IPS-NIHi7 (cell line): ENCODE measurements at regions not wholly inside any gene's neighbourhood (a gene's known extent, or its start where the extent isn't known, plus 50 kb on each side); places are given as distances from the start of the nearest gene placed in this dataset.

Experiments
- DNase-seq: peaks from one replicate; pipeline ENCODE4 v3.0.0; 2012; ENCODE audit warnings: mixed read lengths; ENCODE audit errors: extremely low spot score

DNA sequence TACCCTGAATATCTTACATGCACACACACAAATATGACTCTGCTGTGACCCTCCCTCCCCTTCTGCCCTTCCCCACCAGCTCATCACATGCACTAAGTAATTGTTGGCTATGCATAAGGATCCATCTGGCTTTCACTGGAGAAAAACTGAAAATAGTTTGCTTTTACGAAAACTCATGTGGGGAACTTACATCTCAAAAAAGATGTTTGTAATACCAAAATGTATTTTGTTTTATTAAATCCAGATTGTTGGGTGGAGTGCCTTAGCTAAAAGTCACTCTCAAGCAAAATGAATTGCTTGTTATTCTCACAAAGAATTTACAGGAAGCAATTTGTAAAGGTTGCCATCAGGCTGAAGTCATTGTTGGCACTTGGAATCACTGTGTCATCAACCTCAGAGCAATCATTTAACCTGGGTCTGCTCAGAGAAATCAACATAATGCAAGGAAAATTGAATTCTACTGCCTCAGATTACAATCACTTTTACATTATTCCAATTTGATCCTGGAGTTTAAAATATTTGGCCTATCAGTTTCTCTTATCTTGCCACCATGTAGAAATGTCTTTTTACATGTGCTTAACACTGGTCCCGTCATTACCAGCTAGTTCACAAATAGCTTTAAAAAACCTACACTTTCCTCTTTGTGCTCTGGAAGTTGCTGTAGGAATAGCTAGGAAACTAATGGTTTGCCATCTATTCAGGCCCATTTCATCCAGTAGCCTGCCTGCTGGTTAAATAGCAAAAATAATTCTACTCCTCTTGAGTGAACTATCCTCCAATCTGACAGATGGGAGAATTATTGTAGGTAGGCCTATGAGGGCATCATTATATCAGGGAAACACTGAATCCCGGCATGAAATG, 90.3 kb upstream of the TMEM17 start:
- no peak for DNase-seq

DNA sequence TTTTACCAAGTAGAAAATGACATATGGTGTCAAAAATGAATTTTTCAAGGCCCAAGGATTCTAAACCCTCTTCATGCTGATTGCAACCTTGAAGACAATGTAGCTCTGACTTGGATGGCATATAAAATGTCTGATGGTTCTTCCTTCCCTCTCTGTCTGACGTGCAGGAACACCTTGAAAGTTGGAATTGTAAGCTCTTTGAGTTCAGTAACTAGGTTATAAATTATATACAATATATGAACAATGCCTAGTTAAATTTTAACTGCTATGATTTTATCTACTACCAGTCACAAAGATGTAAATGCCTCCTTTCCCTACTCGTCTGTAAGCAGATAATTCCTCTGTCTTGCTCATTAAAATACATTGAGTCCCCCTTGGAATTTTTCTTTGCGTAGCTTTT, 89.5 kb upstream of the TMEM17 start:
- DNase-seq: no peak

DNA sequence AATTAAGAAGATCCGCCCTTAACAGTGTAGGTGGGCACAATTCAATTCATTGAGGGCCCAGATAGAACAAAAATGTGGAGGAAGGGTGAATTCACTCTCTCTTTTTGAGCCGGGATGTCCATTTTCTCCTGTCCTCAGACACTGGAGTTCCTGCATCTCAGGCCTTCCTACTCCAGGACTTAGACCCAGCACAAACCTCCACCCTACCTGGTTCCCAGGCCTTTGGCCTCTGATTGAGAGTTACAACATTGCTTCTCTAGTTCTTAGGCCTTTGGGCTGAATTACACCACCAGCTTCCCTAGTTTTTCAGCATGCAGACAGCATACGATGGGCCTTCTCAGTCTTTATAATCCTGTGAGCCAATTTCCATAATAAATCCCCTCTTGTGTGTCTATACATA, 87.8 kb upstream of the TMEM17 start:
- no peak for DNase-seq

DNA sequence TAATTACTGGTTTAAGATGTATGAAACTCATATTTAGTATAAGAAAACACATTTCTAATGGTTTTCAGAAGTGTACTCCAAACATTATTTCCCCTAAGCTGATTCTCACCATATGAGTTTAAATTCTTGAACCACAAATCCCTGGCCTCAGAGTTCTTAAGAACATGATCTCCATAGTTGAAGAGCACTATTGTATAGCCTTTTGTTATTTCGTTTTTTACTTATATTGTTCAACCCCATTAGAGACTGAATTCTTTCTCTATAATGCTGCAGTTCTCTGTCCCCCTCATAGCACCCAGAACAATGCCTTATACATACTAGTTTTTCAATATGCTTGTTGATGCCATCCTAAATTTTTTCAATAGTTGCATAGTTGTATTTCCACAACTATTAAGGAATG, 85.5 kb upstream of the TMEM17 start:
- no peak for DNase-seq

DNA sequence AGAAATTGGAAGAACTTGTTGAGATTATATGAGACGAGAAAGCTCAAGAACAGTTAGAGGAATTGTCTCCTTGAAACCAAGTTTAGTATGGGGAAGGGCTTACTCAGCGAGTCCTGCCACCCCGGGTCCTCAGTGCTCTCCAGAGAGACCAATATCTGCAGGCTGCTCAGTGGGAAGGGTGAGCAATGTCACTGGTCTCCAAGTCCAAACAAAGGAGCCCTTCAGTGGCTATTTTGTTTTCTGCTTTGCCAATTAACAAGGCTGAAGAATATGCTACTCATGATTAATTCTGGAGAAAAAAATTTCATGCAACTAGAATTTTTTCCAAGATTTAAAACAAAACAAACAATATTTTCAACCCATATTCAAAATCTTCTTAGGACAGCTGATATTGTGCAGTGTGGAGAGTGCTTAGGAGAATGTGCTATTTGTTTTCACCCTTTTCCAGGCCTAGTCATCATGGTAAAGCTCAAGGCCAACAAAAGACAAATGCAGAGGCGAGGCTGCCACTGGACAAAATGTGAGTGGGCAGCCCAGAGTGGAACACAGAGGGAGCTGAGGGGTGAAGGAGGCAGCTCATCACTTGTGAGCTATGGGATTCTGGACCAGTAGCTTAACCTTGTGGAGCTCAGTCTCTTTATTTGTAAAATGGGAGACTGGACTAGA, 83.8 kb upstream of the TMEM17 start:
- peak; percentile 24 for DNase-seq

DNA sequence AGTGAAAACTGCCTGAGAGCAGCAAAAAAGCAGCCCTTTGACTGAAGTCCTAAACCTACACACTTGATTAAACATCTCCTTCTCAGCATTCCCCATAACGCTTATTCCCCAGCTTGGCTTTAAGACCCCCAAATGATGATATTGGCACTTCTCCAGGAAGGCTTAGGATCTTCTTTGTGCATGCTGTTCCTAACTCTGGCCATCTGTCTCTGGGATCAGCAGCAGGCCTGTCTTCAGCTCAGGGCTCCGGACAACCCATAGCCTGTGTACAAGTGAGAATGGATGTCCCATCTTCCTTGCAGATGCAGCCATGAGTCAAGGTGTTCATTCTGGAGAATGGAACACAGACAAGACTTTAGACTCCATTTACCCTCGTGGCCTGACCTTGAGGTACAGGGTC, 81.6 kb upstream of the TMEM17 start:
- no peak for DNase-seq

DNA sequence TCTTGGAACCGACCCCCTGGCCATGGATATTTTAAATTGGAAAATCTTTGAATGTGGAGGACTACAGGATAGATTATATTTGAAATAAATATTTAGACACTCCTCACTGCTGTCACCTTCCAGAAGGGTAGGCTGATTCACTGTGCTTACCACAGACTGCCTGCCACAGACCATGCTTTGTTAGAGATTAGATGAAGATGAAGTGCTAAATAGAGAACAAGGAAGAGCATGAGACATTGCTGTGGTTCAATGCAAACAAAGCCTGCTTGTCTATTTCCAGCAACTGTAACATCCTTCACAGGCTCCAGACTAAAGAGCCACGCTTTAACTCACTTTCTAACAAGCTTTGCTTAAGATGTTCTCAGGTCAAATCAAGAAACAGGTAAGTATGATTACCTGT, 81.0 kb upstream of the TMEM17 start:
- no peak for DNase-seq

DNA sequence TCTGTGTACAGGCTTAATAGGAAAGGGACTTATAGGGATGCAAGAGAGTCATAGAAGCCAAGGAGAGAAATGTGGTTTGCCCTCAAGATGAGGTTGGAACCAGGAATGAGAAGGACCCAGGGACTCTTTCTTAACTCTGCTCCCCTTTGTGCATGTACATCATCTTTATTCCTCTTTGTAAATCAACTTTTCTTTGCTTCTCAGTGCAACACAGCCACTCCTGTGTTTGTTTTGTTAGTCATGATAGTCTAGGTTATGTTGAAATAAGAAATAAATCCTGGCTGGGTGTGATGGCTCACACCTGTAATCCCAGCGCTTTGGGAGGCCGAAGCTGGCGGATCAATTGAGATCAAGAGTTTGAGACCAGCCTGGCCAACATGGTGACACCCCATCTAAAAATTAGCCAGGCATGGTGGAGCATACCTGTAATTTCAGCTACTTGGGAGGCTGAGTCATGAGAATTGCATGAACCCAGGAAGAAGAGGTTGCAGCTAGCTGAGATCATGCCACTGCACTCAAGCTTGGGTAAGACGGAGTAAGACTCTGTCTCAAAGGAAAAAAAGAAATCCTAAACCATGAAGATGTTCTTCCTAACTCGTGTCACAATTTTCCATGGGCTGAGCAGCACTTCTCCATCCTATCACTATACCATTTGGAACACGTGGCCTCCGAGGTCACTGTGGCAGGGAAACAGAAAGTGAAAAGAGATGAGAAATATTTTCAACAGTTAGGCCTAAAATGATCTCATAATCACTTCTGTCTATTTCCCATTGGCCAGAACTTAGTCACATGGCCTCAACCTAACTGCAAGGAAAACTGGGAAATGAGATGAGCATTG, 73.0 kb upstream of the TMEM17 start:
- no peak for DNase-seq

DNA sequence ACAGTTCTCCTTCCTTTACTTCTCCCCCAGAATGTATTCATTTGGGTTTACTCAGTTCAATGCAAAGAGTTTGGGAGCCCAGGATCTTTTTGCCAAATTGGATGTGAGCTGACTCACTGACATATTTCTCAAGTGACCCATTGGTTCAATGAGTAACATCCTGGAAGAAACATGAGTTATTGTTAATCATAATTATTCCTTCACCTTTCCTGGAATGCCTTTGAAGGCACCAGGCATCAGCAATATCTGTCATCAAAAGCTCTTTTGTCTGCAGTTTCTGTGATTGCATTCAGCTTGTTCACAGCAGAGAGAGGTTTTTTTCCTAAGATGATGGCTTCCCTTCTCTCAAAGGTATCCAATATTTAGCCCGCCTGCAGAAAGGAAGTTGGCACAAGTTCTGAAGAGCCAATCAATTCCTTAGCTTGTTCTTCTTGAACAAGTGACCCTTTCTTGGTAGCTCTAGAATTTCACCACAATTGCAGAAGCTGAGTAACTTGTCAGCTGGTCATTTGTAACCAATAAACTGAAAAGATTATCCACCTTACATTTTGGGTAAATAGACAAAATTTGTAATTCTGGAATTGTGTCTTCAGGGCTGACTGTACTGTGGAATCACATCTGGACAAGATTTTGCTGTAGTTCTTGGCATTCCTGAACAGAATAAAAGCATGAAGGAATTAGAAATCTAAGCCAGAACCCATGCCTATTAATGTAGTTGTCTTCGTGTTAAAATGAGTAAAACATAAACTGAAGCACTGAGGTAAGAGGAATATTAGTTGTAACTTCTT, 72.2 kb upstream of the TMEM17 start:
- DNase-seq: no peak

DNA sequence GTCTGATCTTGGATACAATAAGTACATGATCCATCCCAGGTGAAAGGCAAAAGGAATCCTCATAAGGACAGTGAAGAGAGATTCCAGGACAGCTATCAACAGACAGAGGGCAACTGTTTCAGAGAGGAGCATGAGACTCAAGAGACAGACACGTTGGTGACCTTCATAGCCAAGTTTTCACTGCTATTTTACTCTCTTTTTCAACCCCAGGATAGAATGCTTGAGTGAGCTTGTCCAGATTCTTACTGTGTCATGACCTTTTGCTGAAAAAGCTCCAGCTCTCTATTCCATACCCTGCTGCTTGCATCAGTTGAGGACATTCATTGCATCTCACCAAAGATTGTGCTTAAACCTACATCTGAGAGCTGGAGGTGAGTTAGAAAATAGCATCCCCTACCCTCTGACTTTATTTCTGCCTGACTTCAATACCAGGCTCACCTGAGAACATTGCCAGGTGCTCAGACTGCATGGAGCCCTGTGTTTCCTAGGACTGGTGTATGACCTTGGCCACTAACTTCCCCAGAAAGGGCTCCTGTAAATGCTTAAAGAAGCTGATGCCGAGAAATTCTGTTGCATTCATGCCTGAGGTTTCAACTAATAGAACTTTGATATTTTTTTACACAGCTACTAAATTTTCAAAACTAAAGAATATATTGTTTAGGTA, 70.4 kb upstream of the TMEM17 start:
- DNase-seq: no peak

DNA sequence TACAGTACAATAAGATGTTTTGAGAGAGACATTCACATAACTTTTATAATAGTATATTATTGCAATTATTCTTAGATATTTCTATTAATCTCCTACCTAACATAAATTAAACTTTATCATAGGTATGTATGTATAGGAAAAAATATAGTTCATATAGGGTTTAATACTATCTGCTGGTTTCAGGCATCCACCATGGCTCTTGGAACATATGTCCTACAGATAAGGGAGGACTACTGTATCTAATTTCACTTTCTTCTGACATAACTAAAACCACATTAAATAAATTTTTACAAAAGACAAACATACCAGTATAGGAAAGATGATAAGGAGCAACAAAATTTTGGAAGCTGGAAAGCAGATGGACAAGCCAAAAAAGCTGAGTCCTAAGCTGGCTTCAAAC, 67.9 kb upstream of the TMEM17 start:
- no peak for DNase-seq

DNA sequence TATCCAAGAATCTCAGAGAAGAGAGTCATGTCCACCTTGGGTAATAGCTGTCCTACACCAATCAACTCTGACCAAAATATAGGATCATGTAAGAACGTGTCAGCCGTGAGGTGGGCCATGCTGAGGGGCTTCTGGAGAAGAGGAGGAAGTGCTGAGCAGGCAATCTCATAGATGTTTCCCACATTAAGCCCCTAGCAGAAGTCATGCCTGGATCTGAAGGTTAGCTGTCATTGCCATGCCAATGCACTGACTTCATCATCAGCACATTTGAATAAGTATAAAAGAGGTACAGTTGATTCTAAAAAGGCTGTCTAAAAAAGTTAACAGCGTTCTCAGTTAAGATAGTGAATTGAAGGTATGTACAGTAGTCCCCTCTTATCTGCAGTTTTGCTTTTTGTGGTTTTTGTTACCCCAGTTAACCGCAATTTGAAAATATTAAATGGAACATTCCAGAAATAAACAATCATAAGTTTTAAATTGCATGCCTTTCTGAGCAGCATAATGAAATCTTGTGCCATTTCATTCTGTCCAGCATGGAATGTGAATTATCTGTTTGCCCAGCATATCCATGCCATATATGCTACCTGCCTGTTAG, 67.2 kb upstream of the TMEM17 start:
- DNase-seq: no peak

DNA sequence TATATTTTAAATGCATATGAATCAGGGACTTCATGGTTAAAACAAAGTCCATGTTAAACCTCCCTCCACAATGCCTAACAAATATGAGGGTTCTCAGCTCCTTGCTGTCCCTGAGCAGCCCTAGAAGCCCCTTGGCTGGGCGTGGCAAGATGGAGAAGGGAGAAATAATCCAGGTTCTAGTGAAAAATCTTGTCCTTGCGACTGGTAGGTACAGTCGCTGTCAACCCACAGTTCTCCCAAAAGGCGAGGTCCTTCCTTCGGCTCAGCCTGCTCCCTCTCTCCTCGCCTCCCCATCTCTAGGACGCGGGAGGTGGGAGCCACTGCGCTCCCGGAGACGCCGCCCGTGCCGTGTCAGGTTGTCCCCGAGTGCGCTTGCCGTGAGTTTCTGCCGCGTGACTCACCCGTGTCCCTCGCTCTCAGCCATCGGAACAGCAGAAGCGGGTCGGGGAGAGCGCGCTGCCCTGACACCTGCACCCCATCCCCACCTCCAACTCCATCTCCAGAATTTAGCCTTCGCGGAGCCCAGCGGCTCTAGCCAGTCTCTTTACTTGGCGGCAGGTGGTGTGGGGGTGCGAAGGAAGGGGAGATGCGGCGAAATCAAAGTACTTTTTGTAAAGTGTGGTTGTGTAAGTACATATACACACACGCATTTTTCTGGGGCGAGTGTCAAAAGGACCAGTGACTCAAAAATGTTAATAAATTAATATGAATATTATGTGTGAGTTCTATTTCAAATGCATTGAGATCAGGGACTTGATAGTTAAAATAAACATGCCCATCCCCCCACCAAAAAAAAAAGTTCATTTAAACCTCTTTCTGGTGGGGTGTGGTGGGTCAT, 65.1 kb upstream of the TMEM17 start:
- DNase-seq: peak; percentile 48

DNA sequence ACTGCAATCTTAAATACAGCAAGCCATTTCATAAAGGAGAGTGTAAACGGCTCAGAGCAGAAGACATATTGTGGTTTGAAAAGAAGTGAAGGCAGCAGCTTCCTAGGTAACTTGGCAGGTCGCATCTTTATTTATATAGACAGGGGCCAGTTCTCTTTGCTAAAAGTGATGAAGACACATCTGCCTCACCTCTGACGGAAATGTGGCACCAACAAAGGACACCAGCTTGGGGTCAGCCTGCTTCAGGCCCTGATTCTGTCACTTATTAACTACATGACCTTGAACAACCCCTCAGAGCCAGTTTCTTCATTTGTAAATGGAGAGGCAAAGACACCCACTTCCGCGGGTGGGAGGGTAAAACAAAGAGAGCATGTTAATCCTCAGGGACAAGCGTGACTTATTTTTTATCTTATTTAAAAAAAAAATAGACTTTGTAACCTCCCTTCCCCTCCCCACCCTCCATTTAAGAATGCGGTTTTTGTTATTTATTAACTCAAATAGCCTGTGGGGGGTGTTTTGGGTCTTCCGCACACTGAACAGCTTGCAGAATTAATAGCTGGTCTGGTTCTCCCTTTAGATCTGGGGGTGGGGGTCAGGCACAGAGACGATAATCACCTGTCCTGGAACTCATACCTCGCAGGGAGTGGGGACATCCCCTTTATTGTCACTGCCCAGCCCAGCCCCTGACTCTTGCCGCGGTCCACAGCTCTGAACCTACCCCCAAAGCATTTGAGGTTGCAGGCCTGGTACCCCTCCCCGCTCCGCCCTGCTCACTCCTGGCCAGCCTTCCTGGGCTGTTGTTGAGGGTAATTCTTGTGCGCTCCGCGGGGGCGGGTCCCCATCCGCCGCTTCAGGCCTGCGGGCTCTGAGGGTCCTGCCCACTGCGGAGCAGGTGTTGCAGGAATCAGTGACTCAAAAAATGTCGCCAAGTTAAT, 64.2 kb upstream of the TMEM17 start:
- DNase-seq: peak; percentile 58

DNA sequence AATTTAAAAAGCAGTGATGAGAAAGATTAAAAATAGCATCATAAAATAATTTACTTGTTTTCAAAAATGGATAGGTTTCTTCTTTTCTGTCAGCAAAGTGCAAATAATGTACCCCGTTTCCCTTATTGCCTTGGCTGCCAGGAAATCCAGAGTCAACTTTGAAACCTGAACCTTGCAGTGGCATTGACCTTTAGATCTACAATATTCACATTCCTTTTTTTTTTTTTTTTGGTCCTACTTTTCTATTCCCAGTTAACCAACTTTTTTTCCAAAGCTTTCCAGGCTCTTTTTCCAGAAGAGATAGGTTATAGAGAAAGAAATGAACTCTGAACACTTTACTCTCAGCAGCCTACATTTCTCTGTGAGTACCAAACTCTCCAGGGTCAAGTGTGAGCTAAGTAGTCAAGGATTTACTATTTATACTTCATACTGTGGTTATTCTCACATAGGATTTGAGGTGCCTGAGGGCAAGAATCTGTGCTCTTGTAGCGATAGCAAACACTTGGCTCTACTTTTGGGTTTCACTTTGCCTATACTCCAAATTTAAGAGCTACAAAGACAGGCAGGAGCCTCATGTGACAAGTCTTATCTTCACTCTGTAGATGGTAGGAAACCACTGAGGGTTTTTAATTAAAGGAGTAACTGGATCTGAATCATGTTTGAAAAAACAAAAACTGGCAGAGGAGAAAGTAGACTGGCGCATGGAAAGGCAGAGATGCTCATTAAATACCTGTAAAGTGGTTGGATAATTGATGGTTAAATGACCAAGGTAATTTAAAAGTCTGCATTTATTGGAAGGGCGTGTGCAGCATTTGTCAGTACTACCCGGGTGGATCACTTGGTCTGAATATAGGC, 63.2 kb upstream of the TMEM17 start:
- no peak for DNase-seq

DNA sequence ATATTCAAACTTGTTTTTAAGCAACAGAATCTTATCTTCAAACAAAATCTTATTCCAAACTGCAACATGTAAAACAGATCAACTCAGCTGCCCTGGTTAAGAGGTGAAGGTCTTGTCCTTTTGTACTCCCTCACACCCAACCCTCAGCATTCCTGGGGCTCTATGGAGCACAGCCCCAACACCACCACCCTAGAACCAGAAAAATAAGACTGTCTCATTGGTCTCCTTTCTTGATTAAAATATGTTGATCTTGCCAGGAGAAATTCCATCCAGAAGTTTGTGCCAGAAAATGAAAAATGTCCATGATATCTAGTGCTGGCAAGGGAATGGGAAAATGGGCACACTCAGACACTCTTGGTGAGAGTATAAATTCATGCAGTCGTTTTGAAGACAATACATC, 62.1 kb upstream of the TMEM17 start:
- DNase-seq: no peak

DNA sequence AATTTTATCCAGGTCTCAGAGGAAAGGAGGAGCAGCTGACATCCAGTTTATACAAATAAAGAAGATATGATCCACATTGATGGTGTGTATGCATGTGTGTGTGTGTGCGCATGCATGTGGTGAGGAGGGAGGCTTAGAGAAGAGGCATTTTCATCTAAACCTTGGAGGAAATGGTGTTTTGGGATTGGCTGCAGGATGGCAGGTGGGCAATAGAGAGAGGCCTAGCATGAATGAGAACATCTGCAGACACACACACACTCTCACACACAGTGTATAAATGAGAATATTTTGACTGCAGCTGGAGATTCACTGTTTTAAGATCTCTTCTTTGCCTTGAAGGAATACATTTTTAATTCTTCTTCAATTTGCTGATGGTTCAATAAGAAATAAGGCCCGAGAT, 61.7 kb upstream of the TMEM17 start:
- DNase-seq: no peak

DNA sequence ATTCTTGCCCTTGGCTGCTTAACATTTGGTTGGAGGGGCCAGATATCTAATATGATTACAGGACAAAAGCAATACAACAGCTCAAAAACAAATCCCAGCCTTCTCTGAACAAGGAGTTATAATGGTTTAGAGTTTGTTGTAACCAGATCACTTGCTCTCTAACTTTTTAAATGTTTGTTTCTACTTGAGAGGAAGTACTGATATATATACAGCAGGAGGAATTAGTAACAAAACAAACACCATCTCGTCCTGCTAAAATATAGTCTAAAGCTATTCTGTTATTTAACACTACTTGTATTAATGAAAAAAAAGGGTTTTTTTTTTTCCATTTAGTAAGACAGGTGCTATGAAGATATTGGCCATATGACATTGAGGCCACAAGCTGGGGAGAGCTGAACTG, 60.9 kb upstream of the TMEM17 start:
- DNase-seq: no peak
